Keratinocyte (primary cell): ENCODE measurements at regions not wholly inside any gene's neighbourhood (a gene's known extent, or its start where the extent isn't known, plus 50 kb on each side); places are given as distances from the start of the nearest gene placed in this dataset.

Experiments
- DNase-seq: peaks from one replicate; pipeline ENCODE4 v3.0.0-alpha.2; 2011; ENCODE audit warnings: low read depth, missing footprints, low spot score
- FAIRE-seq: peaks from 2 replicates; lab custom pipeline; 2011; peaks lifted over from hg19 to GRCh38; lab: Jason Lieb, UNC
- H2AFZ ChIP-seq: 2 replicates; pipeline ENCODE4 v1.6.0; 2012; ENCODE audit warnings: low read length, control low read depth, inconsistent platforms; ENCODE audit not compliant: control insufficient read depth
- H3K27ac ChIP-seq: 2 replicates; pipeline ENCODE4 v1.5.1; 2011; ENCODE audit warnings: low read length; ENCODE audit not compliant: control insufficient read depth, insufficient read depth
- H3K27me3 ChIP-seq: 3 replicates; pipeline ENCODE4 v1.6.0; 2011; ENCODE audit warnings: low read length; ENCODE audit not compliant: control insufficient read depth, insufficient read depth; ENCODE audit errors: extremely low read depth
- H3K36me3 ChIP-seq, 2 experiments: 2 replicates in 1 of 2; 3 replicates in 1 of 2; pipeline ENCODE4 v1.5.1; 2011; ENCODE audit warnings: low read length in 2 of 2, mild to moderate bottlenecking in 1 of 2; ENCODE audit not compliant: control insufficient read depth in 2 of 2, insufficient read depth in 2 of 2; ENCODE audit errors: extremely low read depth in 1 of 2
- H3K4me1 ChIP-seq: 3 replicates; pipeline ENCODE4 v1.5.1; 2011; ENCODE audit warnings: low read length; ENCODE audit not compliant: control insufficient read depth, insufficient read depth; ENCODE audit errors: extremely low read depth
- H3K4me2 ChIP-seq: 3 replicates; pipeline ENCODE4 v1.6.0; 2011; ENCODE audit warnings: low read depth, low read length; ENCODE audit not compliant: control insufficient read depth, insufficient read depth; ENCODE audit errors: extremely low read depth
- H3K4me3 ChIP-seq, 3 experiments: fragments of 200-600 bp in 1 of 3; sonication (generic) in 1 of 3; 2 replicates in 2 of 3; 3 replicates in 1 of 3; pipeline ENCODE4 v1.5.1; 2011 to 2016; ENCODE audit warnings: low read length in 3 of 3, mild to moderate bottlenecking in 3 of 3, control low read depth in 2 of 3, inconsistent platforms in 1 of 3, low read depth in 1 of 3, mixed read lengths in 1 of 3, mixed run types in 1 of 3, moderate library complexity in 1 of 3; ENCODE audit not compliant: control insufficient read depth in 2 of 3, insufficient read depth in 2 of 3; ENCODE audit errors: extremely low read depth in 1 of 3
- H3K79me2 ChIP-seq: 2 replicates; pipeline ENCODE4 v1.6.0; 2012; ENCODE audit warnings: low read length; ENCODE audit not compliant: control insufficient read depth, insufficient read depth
- H3K9ac ChIP-seq: 3 replicates; pipeline ENCODE4 v1.6.0; 2011; ENCODE audit warnings: low read length; ENCODE audit not compliant: control insufficient read depth, insufficient read depth; ENCODE audit errors: extremely low read depth
- H3K9me1 ChIP-seq: 3 replicates; pipeline ENCODE4 v1.6.0; 2011; ENCODE audit warnings: low read length; ENCODE audit not compliant: control insufficient read depth, insufficient read depth; ENCODE audit errors: extremely low read depth
- H3K9me3 ChIP-seq: 2 replicates; pipeline ENCODE4 v1.5.1; 2012; ENCODE audit warnings: low read depth, low read length; ENCODE audit not compliant: control insufficient read depth
- H4K20me1 ChIP-seq: 3 replicates; pipeline ENCODE4 v1.6.0; 2011; ENCODE audit warnings: low read length; ENCODE audit not compliant: control insufficient read depth, insufficient read depth; ENCODE audit errors: extremely low read depth
- CTCF ChIP-seq, 3 experiments: IDR thresholded peaks in 1 of 3; conservative IDR thresholded peaks in 1 of 3; optimal IDR thresholded peaks in 1 of 3; 2 replicates in 2 of 3; 3 replicates in 1 of 3; pipeline versions ENCODE3 to v1.5.1; 2011; ENCODE audit warnings: low read length in 3 of 3, mild to moderate bottlenecking in 3 of 3, moderate library complexity in 2 of 3, control low read depth in 1 of 3, inconsistent platforms in 1 of 3; ENCODE audit not compliant: insufficient read depth in 2 of 3; ENCODE audit errors: extremely low read depth in 1 of 3
- EZH2 ChIP-seq: IDR thresholded peaks from one replicate; pipeline ENCODE4 v1.6.1; 2012; ENCODE audit warnings: inconsistent platforms, mild to moderate bottlenecking, low read length, moderate library complexity
- dilution Hi-C: fragments of 300-500 bp; cut with MboI; formaldehyde crosslinking; loops from one replicate; pipeline ENCODE4 v1.7.0; 2020; ENCODE audit warnings: low sequenced_read_pairs; ENCODE audit not compliant: extremely low pct_ligation_motif_present

GRCh38 chr3:86624192-86624591 is 366.8 kb downstream of the VGLL3 start:
- dilution Hi-C loops, result no loop called here
- H3K9me1 ChIP-seq, result no peaks in the 10 kb centered on the region

DNA sequence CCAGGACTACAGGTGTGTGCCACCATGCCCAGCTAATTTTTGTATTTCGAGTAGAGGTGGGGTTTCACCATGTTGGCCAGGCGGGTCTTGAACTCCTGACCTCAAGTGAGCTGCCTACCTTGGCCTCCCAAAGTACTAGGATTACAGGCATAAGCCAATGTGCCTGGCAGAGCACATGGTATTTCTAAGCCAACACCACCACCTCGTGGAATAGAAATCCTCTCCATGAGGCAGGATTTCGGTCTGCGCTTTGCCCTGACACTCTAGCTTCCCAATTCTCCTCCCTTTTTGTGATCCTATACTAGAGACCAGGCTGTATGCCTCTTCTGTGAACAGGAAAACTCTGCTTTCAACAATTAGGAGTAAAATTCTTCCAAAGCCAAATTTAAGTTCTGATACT is 372.2 kb downstream of the VGLL3 start:
- H3K27me3 ChIP-seq, result no peaks in the 10 kb centered on the region
- no peak for TF ChIP-seq EZH2
- no peak for TF ChIP-seq CTCF (optimal IDR thresholded peaks at IDR 0.05 in 1 of 3, IDR thresholded peaks at IDR 0.05 in 1 of 3, conservative IDR thresholded peaks at IDR 0.05 in 1 of 3; ENCODE audit: extremely low read depth in 1 of 3, insufficient read depth in 2 of 3, low read length in 3 of 3)
- H3K9ac ChIP-seq, result no peak overlapping the region
- DNase-seq (no peak), FAIRE-seq (no peak)
- no peaks in the 10 kb centered on the region for H3K36me3 ChIP-seq
- no peak overlapping the region for H3K4me3 ChIP-seq
- H3K4me1 ChIP-seq, result no peaks in the 10 kb centered on the region
- no peak overlapping the region for H3K27ac ChIP-seq
- no peaks in the 10 kb centered on the region for H3K79me2 ChIP-seq
- no peaks in the 10 kb centered on the region for H3K9me1 ChIP-seq
- H4K20me1 ChIP-seq, result no peaks in the 10 kb centered on the region
- dilution Hi-C loops, result no loop called here
- no peak overlapping the region for H3K4me2 ChIP-seq
- H3K9me3 ChIP-seq, result no peaks in the 10 kb centered on the region
- H2AFZ ChIP-seq, result no peak overlapping the region

More at GRCh38 chr3:86624192-86624591, 366.8 kb downstream of the VGLL3 start:
- no peak overlapping the region for H2AFZ ChIP-seq
- no peak for TF ChIP-seq EZH2
- TF ChIP-seq CTCF (optimal IDR thresholded peaks at IDR 0.05 in 1 of 3, IDR thresholded peaks at IDR 0.05 in 1 of 3, conservative IDR thresholded peaks at IDR 0.05 in 1 of 3; ENCODE audit: extremely low read depth in 1 of 3, insufficient read depth in 2 of 3, low read length in 3 of 3), result no peak
- H3K27ac ChIP-seq, result no peak overlapping the region
- H3K4me3 ChIP-seq, result no peak overlapping the region
- no peaks in the 10 kb centered on the region for H3K27me3 ChIP-seq
- H3K36me3 ChIP-seq, result no peaks in the 10 kb centered on the region
- FAIRE-seq (no peak), DNase-seq (no peak)
- no peaks in the 10 kb centered on the region for H3K4me1 ChIP-seq
- no peak overlapping the region for H3K9ac ChIP-seq
- no peak overlapping the region for H3K4me2 ChIP-seq
- H3K79me2 ChIP-seq, result no peaks in the 10 kb centered on the region
- H4K20me1 ChIP-seq, result no peaks in the 10 kb centered on the region
- no peaks in the 10 kb centered on the region for H3K9me3 ChIP-seq
